Thyroid gland (tissue), 4 donors: ENCODE measurements at regions not wholly inside any gene's neighbourhood (a gene's known extent, or its start where the extent isn't known, plus 50 kb on each side); places are given as distances from the start of the nearest gene placed in this dataset.

Source experiments
- DNase-seq, 2 donors: peaks; one replicate each; pipeline ENCODE4 v3.0.0-alpha.2; 2019
- H3K27ac ChIP-seq, 3 donors: fragments of 200-600 bp; sonication (generic); 1 replicate in 2 of 3; 2 replicates in 1 of 3; pipeline ENCODE4 v1.5.1; 2016 to 2019; ENCODE audit warnings: mild to moderate bottlenecking in 1 of 3, moderate library complexity in 1 of 3
- H3K27me3 ChIP-seq: fragments of 200-600 bp; sonication (generic); one replicate; pipeline ENCODE4 v1.5.1; 2019
- H3K36me3 ChIP-seq, 2 donors: fragments of 200-600 bp; sonication (generic); one replicate each; pipeline ENCODE4 v1.5.1; 2016 to 2019
- H3K4me1 ChIP-seq, 2 donors: fragments of 200-600 bp; sonication (generic); one replicate each; pipeline ENCODE4 v1.5.1; 2017 to 2019
- H3K4me3 ChIP-seq, 3 donors: fragments of 200-600 bp; sonication (generic); replicated peaks in 1 of 3; 1 replicate in 2 of 3; 2 replicates in 1 of 3; pipeline ENCODE4 v1.5.1; 2016; ENCODE audit warnings: mild to moderate bottlenecking in 1 of 3
- H3K9me3 ChIP-seq: fragments of 200-600 bp; sonication (generic); one replicate; pipeline ENCODE4 v1.5.1; 2017
- CTCF ChIP-seq, 6 experiments: fragments of 200-600 bp in 3 of 6; fragments of 450-650 bp in 3 of 6; sonication (generic) in 3 of 6; IDR thresholded peaks; one replicate each; pipeline ENCODE4 v1.5.1; 2016 to 2019; ENCODE audit warnings: antibody characterized with exemption in 6 of 6, mild to moderate bottlenecking in 2 of 6, inconsistent platforms in 1 of 6, moderate library complexity in 1 of 6
- POLR2A ChIP-seq, 2 donors: fragments of 450-650 bp; IDR thresholded peaks; one replicate each; pipeline ENCODE4 v1.6.1; 2017; ENCODE audit warnings: antibody characterized with exemption in 2 of 2, mild to moderate bottlenecking in 2 of 2, moderate library complexity in 1 of 2
- WGBS, 2 donors: methylation state at CpG; one replicate each; pipeline ENCODE4 v1.1.5; 2017; 5-methylcytosine and 5-hydroxymethylcytosine counted together
- intact Hi-C: fragments of 100-400 bp; cut with DNase I; formaldehyde crosslinking; loops from one replicate; pipeline ENCODE4 v1.15.1; 2023

- Histone ChIP-seq H3K27me3 (no peaks in the 10 kb centered on the region), H3K9me3 (no peaks in the 10 kb centered on the region), H3K4me3 (no peak overlapping the region), H3K36me3 (no peaks in the 10 kb centered on the region), H3K4me1 (peaks cover 0 to 3% of the 10 kb centered on the region in 2 donors), H3K27ac (no peak overlapping the region)
- intact Hi-C loops = no loop called here
- no peak for TF ChIP-seq POLR2A (IDR thresholded peaks at IDR 0.05)
- no peak for TF ChIP-seq CTCF (IDR thresholded peaks at IDR 0.05)
- no peak for DNase-seq
- 81% methylated on average over 3 of the region's 3 CpGs for WGBS, 2 donors
Measured at GRCh38 chr12:105935981-105936380, 202.8 kb downstream of the NUAK1 start.

GRCh38 chr12:105936496-105936895 lies 202.3 kb downstream of the NUAK1 start:
- Histone ChIP-seq H3K4me1 (peaks cover 0 to 3% of the 10 kb centered on the region in 2 donors), H3K27me3 (no peaks in the 10 kb centered on the region), H3K9me3 (no peaks in the 10 kb centered on the region), H3K36me3 (no peaks in the 10 kb centered on the region), H3K4me3 (no peak overlapping the region), H3K27ac (no peak overlapping the region)
- TF ChIP-seq CTCF (IDR thresholded peaks at IDR 0.05) (no peak), POLR2A (IDR thresholded peaks at IDR 0.05) (no peak)
- intact Hi-C loops = no loop called here
- DNase-seq = no peak
- WGBS, 2 donors = 89 to 100% methylated on average over 1 of the region's 1 CpG

DNA sequence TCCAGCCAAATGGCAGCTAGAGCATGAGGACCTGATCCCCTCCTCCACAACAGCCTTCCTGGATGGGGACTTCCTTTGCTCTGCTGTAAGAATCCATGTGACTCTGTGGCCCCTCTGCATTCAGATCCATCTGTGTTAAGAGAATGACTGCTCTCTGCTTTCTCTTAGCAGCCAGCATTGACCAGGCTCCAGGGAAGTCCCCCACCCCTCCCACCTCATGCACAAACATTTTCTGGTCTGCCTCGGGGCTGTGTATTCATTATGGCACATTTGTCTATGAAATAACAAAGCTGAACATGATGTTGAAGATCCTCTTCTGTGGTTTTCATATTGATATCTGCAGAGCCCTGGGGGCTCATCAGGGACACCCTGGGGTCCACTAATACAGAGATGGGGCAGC lies 201.7 kb downstream of the NUAK1 start:
- TF ChIP-seq POLR2A (IDR thresholded peaks at IDR 0.05) = no peak
- TF ChIP-seq CTCF (IDR thresholded peaks at IDR 0.05) = no peak
- Histone ChIP-seq H3K36me3 (no peaks in the 10 kb centered on the region), H3K4me1 (peaks cover 0 to 3% of the 10 kb centered on the region in 2 donors), H3K27me3 (no peaks in the 10 kb centered on the region), H3K4me3 (no peak overlapping the region), H3K9me3 (no peaks in the 10 kb centered on the region), H3K27ac (no peak overlapping the region)
- intact Hi-C loops = no loop called here
- DNase-seq = no peak
- WGBS, 2 donors = 60 to 94% methylated on average over 1 of the region's 1 CpG

DNA sequence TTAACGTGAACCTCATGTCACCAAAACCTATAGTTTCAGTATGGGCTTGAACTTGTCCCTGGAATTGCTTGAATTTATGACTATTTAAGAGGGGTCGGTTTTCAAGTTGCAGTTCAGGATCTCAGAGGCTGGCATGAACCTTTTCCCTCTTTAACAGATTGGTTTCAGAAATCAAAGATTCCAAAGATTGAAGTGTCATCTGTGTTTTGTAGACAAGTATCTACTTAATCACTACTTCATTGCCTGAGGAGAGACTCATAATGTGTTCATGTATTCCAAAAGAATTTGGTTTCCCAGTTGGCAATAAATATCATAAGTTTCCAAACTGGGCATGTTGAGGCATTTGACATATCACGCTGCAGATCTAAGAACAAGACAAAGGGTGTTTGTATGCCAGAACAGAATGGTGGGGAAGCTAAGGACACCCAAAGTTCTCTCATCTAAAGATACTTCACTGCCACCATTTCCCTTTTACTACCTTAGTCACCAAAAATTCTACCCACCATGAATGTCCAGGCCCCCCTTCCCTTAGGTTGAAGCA lies 199.5 kb downstream of the NUAK1 start:
- Histone ChIP-seq H3K9me3 (no peaks in the 10 kb centered on the region), H3K27me3 (no peaks in the 10 kb centered on the region), H3K4me3 (no peak overlapping the region), H3K27ac (no peak overlapping the region), H3K4me1 (no peaks in the 10 kb centered on the region), H3K36me3 (no peaks in the 10 kb centered on the region)
- DNase-seq = no peak
- intact Hi-C loops = no loop called here
- no peak for TF ChIP-seq CTCF (IDR thresholded peaks at IDR 0.05)
- TF ChIP-seq POLR2A (IDR thresholded peaks at IDR 0.05) = no peak
- WGBS, 2 donors = 80 to 91% methylated on average over 3 of the region's 3 CpGs

GRCh38 chr12:105942281-105942680 lies 196.5 kb downstream of the NUAK1 start:
- intact Hi-C loops = no loop called here
- Histone ChIP-seq H3K9me3 (no peaks in the 10 kb centered on the region), H3K4me1 (no peaks in the 10 kb centered on the region), H3K27ac (no peak overlapping the region), H3K4me3 (no peak overlapping the region), H3K27me3 (no peaks in the 10 kb centered on the region), H3K36me3 (no peaks in the 10 kb centered on the region)
- 85 to 91% methylated on average over 1 of the region's 1 CpG for WGBS, 2 donors
- no peak for TF ChIP-seq POLR2A (IDR thresholded peaks at IDR 0.05)
- no peak for TF ChIP-seq CTCF (IDR thresholded peaks at IDR 0.05)
- no peak for DNase-seq
